ENCODE measurements at regions not wholly inside any gene's neighbourhood (a gene's known extent, or its start where the extent isn't known, plus 50 kb on each side); places are given as distances from the start of the nearest gene placed in this dataset.

DNA sequence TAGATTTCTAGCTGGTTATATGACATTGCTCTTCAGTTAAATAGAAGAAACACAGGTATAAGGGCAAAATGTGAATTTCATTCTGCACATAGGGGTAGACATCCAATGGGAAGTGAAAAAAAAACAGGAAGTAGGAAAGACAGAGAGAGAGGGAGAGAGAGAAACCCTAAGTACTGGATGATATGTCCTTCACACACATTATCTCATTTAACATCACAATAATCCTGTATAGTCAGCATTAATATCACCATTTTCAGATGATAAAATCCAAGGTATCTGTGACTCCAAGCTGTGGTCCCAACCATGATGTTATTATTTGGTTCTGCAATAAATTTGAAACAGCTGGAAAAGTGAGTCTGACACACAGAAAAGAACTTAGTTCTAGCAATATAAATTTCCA is 759.9 kb downstream of the SATB2 start:
- no peak for DNase-seq (ENCODE audit: low spot score)
- Mint-ChIP-seq H3K27ac (ENCODE audit: unreplicated experiment) (no peak overlapping the region), H3K4me3 (ENCODE audit: unreplicated experiment) (no peak overlapping the region), H3K9me3 (ENCODE audit: low read depth) (no peaks in the 10 kb centered on the region), H3K27me3 (ENCODE audit: low read depth) (peaks cover 13% of the 10 kb centered on the region), H3K36me3 (ENCODE audit: low read depth) (no peaks in the 10 kb centered on the region), H3K4me1 (ENCODE audit: low read depth) (no peaks in the 10 kb centered on the region)
- TF ChIP-seq, protein P1, sequence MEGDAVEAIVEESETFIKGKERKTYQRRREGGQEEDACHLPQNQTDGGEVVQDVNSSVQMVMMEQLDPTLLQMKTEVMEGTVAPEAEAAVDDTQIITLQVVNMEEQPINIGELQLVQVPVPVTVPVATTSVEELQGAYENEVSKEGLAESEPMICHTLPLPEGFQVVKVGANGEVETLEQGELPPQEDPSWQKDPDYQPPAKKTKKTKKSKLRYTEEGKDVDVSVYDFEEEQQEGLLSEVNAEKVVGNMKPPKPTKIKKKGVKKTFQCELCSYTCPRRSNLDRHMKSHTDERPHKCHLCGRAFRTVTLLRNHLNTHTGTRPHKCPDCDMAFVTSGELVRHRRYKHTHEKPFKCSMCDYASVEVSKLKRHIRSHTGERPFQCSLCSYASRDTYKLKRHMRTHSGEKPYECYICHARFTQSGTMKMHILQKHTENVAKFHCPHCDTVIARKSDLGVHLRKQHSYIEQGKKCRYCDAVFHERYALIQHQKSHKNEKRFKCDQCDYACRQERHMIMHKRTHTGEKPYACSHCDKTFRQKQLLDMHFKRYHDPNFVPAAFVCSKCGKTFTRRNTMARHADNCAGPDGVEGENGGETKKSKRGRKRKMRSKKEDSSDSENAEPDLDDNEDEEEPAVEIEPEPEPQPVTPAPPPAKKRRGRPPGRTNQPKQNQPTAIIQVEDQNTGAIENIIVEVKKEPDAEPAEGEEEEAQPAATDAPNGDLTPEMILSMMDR (IDR thresholded peaks at IDR 0.05), result no peak

GRCh38 chr2:198697218-198697617 is 760.5 kb downstream of the SATB2 start:
- TF ChIP-seq, protein P1 (IDR thresholded peaks at IDR 0.05), result no peak
- no peaks in the 10 kb centered on the region for H3K36me3 Mint-ChIP-seq (ENCODE audit: low read depth)
- no peaks in the 10 kb centered on the region for H3K4me1 Mint-ChIP-seq (ENCODE audit: low read depth)
- H3K27ac Mint-ChIP-seq (ENCODE audit: unreplicated experiment), result no peak overlapping the region
- DNase-seq (ENCODE audit: low spot score), result no peak
- peaks cover 16% of the 10 kb centered on the region for H3K27me3 Mint-ChIP-seq (ENCODE audit: low read depth)
- no peak overlapping the region for H3K4me3 Mint-ChIP-seq (ENCODE audit: unreplicated experiment)
- no peaks in the 10 kb centered on the region for H3K9me3 Mint-ChIP-seq (ENCODE audit: low read depth)

DNA sequence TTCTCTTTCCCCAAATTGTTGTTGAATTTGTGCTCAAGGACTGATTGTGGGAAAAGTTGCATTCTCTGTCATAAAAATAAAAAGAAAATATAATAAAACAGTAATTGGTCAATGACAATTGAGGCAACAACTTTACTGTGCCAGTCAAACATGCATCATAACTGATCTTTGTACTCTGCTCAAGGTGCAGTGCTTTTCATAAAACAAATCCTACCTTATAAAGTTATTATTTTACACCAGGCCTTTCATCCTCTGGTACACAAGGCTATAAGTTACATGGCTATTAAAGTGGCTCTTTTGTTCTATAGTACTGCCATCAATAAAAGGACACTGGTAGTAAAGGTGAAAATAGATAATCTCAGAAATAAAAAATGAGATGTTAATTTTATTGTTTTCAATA is 761.9 kb downstream of the SATB2 start:
- Mint-ChIP-seq H3K36me3 (ENCODE audit: low read depth) (no peaks in the 10 kb centered on the region), H3K4me1 (ENCODE audit: low read depth) (no peaks in the 10 kb centered on the region), H3K4me3 (ENCODE audit: unreplicated experiment) (no peak overlapping the region), H3K27me3 (ENCODE audit: low read depth) (peaks cover 18% of the 10 kb centered on the region), H3K9me3 (ENCODE audit: low read depth) (no peaks in the 10 kb centered on the region), H3K27ac (ENCODE audit: unreplicated experiment) (no peak overlapping the region)
- TF ChIP-seq, protein P1 (IDR thresholded peaks at IDR 0.05), result no peak
- DNase-seq (ENCODE audit: low spot score), result no peak

GRCh38 chr2:198692907-198693510 is 764.7 kb downstream of the SATB2 start:
- no peaks in the 10 kb centered on the region for H3K36me3 Mint-ChIP-seq (ENCODE audit: low read depth)
- peaks cover 11% of the 10 kb centered on the region for H3K27me3 Mint-ChIP-seq (ENCODE audit: low read depth)
- no peak overlapping the region for H3K27ac Mint-ChIP-seq (ENCODE audit: unreplicated experiment)
- TF ChIP-seq, protein P1 (IDR thresholded peaks at IDR 0.05), result no peak
- no peaks in the 10 kb centered on the region for H3K4me1 Mint-ChIP-seq (ENCODE audit: low read depth)
- H3K4me3 Mint-ChIP-seq (ENCODE audit: unreplicated experiment), result no peak overlapping the region
- no peaks in the 10 kb centered on the region for H3K9me3 Mint-ChIP-seq (ENCODE audit: low read depth)
- DNase-seq (ENCODE audit: low spot score), result no peak

- Mint-ChIP-seq H3K4me3 (ENCODE audit: unreplicated experiment) (no peak overlapping the region), H3K4me1 (ENCODE audit: low read depth) (no peaks in the 10 kb centered on the region), H3K27ac (ENCODE audit: unreplicated experiment) (no peak overlapping the region), H3K9me3 (ENCODE audit: low read depth) (peaks cover 3% of the 10 kb centered on the region), H3K27me3 (ENCODE audit: low read depth) (peaks cover 15% of the 10 kb centered on the region), H3K36me3 (ENCODE audit: low read depth) (no peaks in the 10 kb centered on the region)
- TF ChIP-seq, protein P1 (IDR thresholded peaks at IDR 0.05), result no peak
- DNase-seq (ENCODE audit: low spot score), result no peak
Observed at GRCh38 chr2:198691236-198691635, 766.5 kb downstream of the SATB2 start.

All from chondrocyte (in vitro differentiated cells).